ENCODE measurements at regions not wholly inside any gene's neighbourhood (a gene's known extent, or its start where the extent isn't known, plus 50 kb on each side); places are given as distances from the start of the nearest gene placed in this dataset.

DNA sequence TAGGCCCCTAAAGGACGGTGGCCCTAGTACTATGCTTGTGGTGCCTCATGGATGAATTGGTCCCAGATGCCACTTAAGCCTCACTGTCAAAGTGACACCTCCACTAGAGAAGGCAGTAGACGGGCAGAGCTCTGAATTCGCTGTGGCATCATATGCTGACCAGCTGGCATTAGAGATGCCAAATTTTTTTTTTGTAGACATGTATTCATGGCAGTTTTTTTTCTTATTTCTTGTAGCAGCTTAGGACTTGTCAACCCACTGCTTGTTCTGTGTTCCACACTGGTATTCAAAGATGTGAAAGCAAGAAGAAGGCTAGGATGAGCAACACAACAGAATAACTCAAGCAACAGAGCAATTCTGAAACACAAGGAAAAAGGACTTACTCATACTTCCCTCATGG is 212.5 kb downstream of the DLEU7 start:
- TF ChIP-seq EP300 (IDR thresholded peaks at IDR 0.05; ENCODE audit: low read depth) (no peak), CTCF (IDR thresholded peaks at IDR 0.05) (no peak), POLR2AphosphoS5 (IDR thresholded peaks at IDR 0.05) (no peak), POLR2A (IDR thresholded peaks at IDR 0.05) (no peak)
- H3K27me3 ChIP-seq = no peaks in the 10 kb centered on the region
- H3K4me3 ChIP-seq = no peak overlapping the region
- WGBS, 2 donors (ENCODE audit: low coverage in 1 of 2) = 88 to 92% methylated on average over 3 of the region's 3 CpGs
- intact Hi-C loops (cut with DNase I; ENCODE audit: low total_unique reads) = no loop called here
- no peaks in the 10 kb centered on the region for H3K9me3 ChIP-seq
- H3K4me1 ChIP-seq = no peaks in the 10 kb centered on the region
- no peak for DNase-seq
- no peak overlapping the region for H3K27ac ChIP-seq
- no peaks in the 10 kb centered on the region for H3K36me3 ChIP-seq
- in situ Hi-C loops (cut with MboI; ENCODE audit: low pct_ligation_motif_present in 1 of 4, low pct_unique_long_range_greater_than_20kb in 1 of 4, low sequenced_read_pairs in 3 of 4) = no loop called here

- 89 to 92% methylated on average over 3 of the region's 3 CpGs for WGBS, 2 donors (ENCODE audit: low coverage in 1 of 2)
- in situ Hi-C loops (cut with MboI; ENCODE audit: low pct_ligation_motif_present in 1 of 4, low pct_unique_long_range_greater_than_20kb in 1 of 4, low sequenced_read_pairs in 3 of 4) (no loop called here), intact Hi-C loops (cut with DNase I; ENCODE audit: low total_unique reads) (no loop called here)
- Histone ChIP-seq H3K4me3 (no peak overlapping the region), H3K27ac (no peak overlapping the region), H3K27me3 (no peaks in the 10 kb centered on the region), H3K4me1 (no peaks in the 10 kb centered on the region), H3K9me3 (no peaks in the 10 kb centered on the region), H3K36me3 (no peaks in the 10 kb centered on the region)
- TF ChIP-seq EP300 (IDR thresholded peaks at IDR 0.05; ENCODE audit: low read depth) (no peak), POLR2A (IDR thresholded peaks at IDR 0.05) (no peak), CTCF (IDR thresholded peaks at IDR 0.05) (no peak), POLR2AphosphoS5 (IDR thresholded peaks at IDR 0.05) (no peak)
- no peak for DNase-seq
These were observed 209.2 kb downstream of the DLEU7 start for GRCh38 chr13:50634339-50634738.

DNA sequence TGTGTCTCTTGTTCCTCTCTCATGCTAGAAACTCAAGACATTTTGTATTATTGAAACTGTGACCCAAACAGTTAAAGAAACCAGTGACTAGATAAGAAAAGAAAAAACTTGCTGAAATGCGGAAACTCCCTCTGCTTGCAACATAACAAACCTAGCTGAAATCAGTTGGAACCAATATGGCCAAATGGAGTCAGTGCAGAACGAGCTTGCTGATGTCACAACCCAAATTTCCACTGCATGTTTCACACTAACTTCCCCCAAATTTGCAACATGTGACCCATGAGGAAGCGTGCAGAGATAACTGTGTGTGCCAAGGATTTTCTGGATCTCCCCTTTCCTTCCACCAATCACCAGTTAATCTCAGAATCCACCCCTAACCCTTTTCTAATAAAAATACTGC is 208.0 kb downstream of the DLEU7 start:
- Histone ChIP-seq H3K36me3 (no peaks in the 10 kb centered on the region), H3K27ac (peak overlapping the region in 2 of 4 donors; percentile 2 to 49), H3K4me1 (no peaks in the 10 kb centered on the region), H3K27me3 (no peaks in the 10 kb centered on the region), H3K4me3 (no peak overlapping the region), H3K9me3 (no peaks in the 10 kb centered on the region)
- in situ Hi-C loops (cut with MboI; ENCODE audit: low pct_ligation_motif_present in 1 of 4, low pct_unique_long_range_greater_than_20kb in 1 of 4, low sequenced_read_pairs in 3 of 4) = no loop called here
- 43 to 59% methylated on average over 3 of the region's 3 CpGs for WGBS, 2 donors (ENCODE audit: low coverage in 1 of 2)
- peak; percentile 18 for DNase-seq
- intact Hi-C loops (cut with DNase I; ENCODE audit: low total_unique reads) = no loop called here
- TF ChIP-seq POLR2AphosphoS5 (IDR thresholded peaks at IDR 0.05) (peak in 1 of 3 donors; percentile 21), EP300 (IDR thresholded peaks at IDR 0.05; ENCODE audit: low read depth) (no peak)

- Histone ChIP-seq H3K36me3 (no peaks in the 10 kb centered on the region), H3K27me3 (no peaks in the 10 kb centered on the region), H3K27ac (peak overlapping the region in 3 of 4 donors; percentile 2 to 49 (median 24)), H3K9me3 (no peaks in the 10 kb centered on the region), H3K4me3 (no peak overlapping the region), H3K4me1 (no peaks in the 10 kb centered on the region)
- no peak for DNase-seq
- WGBS, 2 donors (ENCODE audit: low coverage in 1 of 2) = 84% methylated on average over 7 of the region's 7 CpGs; no CpG with 5 or more reads in 1 of the 2 donors
- in situ Hi-C loops (cut with MboI; ENCODE audit: low pct_ligation_motif_present in 1 of 4, low pct_unique_long_range_greater_than_20kb in 1 of 4, low sequenced_read_pairs in 3 of 4) (no loop called here), intact Hi-C loops (cut with DNase I; ENCODE audit: low total_unique reads) (no loop called here)
- TF ChIP-seq CTCF (IDR thresholded peaks at IDR 0.05) = no peak
- TF ChIP-seq EP300 (IDR thresholded peaks at IDR 0.05; ENCODE audit: low read depth) = no peak
- TF ChIP-seq POLR2A (IDR thresholded peaks at IDR 0.05) = no peak
- TF ChIP-seq POLR2AphosphoS5 (IDR thresholded peaks at IDR 0.05) = no peak
These were observed 207.3 kb downstream of the DLEU7 start for GRCh38 chr13:50636007-50636704.

- in situ Hi-C loops (cut with MboI; ENCODE audit: low pct_ligation_motif_present in 1 of 4, low pct_unique_long_range_greater_than_20kb in 1 of 4, low sequenced_read_pairs in 3 of 4) = no loop called here
- Histone ChIP-seq H3K4me1 (no peaks in the 10 kb centered on the region), H3K27me3 (no peaks in the 10 kb centered on the region), H3K9me3 (no peaks in the 10 kb centered on the region), H3K27ac (no peak overlapping the region), H3K36me3 (no peaks in the 10 kb centered on the region), H3K4me3 (no peak overlapping the region)
- TF ChIP-seq POLR2AphosphoS5 (IDR thresholded peaks at IDR 0.05) (no peak), EP300 (IDR thresholded peaks at IDR 0.05; ENCODE audit: low read depth) (no peak)
- no peak for DNase-seq
- WGBS, 2 donors (ENCODE audit: low coverage in 1 of 2) = 82 to 90% methylated on average over 2 to 5 of the region's 5 CpGs
- intact Hi-C loops (cut with DNase I; ENCODE audit: low total_unique reads) = no loop called here
These were observed 200.4 kb downstream of the DLEU7 start for GRCh38 chr13:50643060-50643459.

Data from transverse colon (tissue), 4 donors.